Upper lobe of left lung (tissue), 4 donors: ENCODE measurements at regions not wholly inside any gene's neighbourhood (a gene's known extent, or its start where the extent isn't known, plus 50 kb on each side); places are given as distances from the start of the nearest gene placed in this dataset.

ENCODE experiments used
- CTCF ChIP-seq, 6 experiments: fragments of 450-650 bp in 4 of 6; fragments of 200-600 bp in 2 of 6; sonication (generic) in 2 of 6; IDR thresholded peaks; one replicate each; pipeline ENCODE4 v1.5.1; 2016 to 2019; ENCODE audit warnings: antibody characterized with exemption in 6 of 6
- POLR2A ChIP-seq, 4 donors: fragments of 450-650 bp; IDR thresholded peaks; one replicate each; pipeline ENCODE4 v1.5.1; 2016 to 2017; ENCODE audit warnings: antibody characterized with exemption in 4 of 4, mild to moderate bottlenecking in 2 of 4

DNA sequence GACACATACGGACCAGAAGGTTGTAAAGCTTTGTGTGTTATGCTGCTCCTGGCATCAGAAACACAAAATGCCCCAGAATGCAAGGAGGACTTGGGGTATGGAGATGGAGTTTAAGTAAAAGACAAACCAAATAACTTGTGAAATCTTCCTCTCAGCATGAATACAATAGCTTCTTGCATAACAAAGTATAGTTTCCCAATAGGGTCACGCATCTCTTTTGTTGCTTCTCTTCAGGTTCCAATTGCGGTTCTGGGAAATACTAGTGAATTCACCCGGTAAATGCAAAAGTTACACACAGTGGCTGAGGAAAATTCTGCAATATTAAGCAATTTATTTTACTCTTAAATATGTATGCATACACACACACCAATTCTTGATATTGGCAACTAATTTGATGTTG lies 339.2 kb upstream of the EPHA4 start:
- TF ChIP-seq CTCF (IDR thresholded peaks at IDR 0.05) (no peak), POLR2A (IDR thresholded peaks at IDR 0.05) (no peak)
